ENCODE measurements at regions not wholly inside any gene's neighbourhood (a gene's known extent, or its start where the extent isn't known, plus 50 kb on each side); places are given as distances from the start of the nearest gene placed in this dataset.

DNA sequence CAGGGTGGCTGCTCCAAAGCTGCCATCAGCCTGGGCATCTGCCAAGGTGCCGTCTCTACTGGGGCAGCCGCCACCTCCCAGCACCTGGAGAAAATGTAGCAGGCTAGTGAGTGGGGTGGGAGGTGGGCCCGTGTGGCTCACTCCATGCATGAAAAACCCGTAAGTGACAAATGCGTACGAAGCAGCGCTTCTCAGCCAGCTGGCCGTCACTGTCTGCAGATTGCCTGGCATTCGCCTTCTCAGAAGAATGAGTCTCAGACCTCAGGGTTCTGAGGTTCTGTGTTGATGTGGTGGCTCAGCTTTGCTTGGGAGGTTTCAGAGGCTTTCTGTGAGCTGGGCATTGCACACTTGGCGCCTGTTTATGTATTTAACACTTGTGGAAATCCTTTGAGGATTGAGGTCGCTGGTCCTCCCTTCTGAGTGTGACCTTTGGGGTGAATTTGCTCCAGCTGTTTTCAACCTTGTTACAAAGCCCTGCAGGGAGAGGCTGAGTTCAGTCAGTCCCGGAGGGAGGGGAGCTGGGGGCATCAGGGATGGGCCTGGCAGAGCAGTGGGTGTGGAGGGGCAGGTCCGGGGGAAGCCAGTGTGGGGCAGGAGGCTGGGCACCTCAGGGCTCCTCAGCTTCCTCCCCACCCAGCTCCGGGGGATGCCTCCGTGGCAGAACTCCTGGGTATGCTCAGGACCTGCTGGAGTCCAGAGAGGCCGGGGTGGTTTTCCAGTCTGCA, 977.0 kb downstream of the TBC1D22A start:
- POLR2A ChIA-PET (ENCODE audit: unreplicated experiment) = no interaction called here

More for the DNA sequence above, 977.0 kb downstream of the TBC1D22A start:
- CTCF ChIA-PET = no interaction called here
- H3K27ac ChIP-seq (ENCODE audit: insufficient read depth, low read length) = no peak overlapping the region
- H2BK20ac ChIP-seq (ENCODE audit: low read depth, low read length) = no peak overlapping the region
- no peaks in the 10 kb centered on the region for H4K20me1 ChIP-seq (ENCODE audit: insufficient read depth, low read length)
- TF ChIP-seq, protein P1, sequence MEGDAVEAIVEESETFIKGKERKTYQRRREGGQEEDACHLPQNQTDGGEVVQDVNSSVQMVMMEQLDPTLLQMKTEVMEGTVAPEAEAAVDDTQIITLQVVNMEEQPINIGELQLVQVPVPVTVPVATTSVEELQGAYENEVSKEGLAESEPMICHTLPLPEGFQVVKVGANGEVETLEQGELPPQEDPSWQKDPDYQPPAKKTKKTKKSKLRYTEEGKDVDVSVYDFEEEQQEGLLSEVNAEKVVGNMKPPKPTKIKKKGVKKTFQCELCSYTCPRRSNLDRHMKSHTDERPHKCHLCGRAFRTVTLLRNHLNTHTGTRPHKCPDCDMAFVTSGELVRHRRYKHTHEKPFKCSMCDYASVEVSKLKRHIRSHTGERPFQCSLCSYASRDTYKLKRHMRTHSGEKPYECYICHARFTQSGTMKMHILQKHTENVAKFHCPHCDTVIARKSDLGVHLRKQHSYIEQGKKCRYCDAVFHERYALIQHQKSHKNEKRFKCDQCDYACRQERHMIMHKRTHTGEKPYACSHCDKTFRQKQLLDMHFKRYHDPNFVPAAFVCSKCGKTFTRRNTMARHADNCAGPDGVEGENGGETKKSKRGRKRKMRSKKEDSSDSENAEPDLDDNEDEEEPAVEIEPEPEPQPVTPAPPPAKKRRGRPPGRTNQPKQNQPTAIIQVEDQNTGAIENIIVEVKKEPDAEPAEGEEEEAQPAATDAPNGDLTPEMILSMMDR (conservative IDR thresholded peaks at IDR 0.05; ENCODE audit: low read depth, low read length) = no peak
- TF ChIP-seq MXI1 (IDR thresholded peaks at IDR 0.05; ENCODE audit: borderline replicate concordance, low read depth, low read length) (no peak), RCOR1 (IDR thresholded peaks at IDR 0.05; ENCODE audit: insufficient replicate concordance, low read length) (no peak), CEBPB (IDR thresholded peaks at IDR 0.05; ENCODE audit: low read depth, low read length) (no peak), FOS (IDR thresholded peaks at IDR 0.05; ENCODE audit: low read depth, low read length) (no peak)
- dilution Hi-C loops (cut with HindIII; ENCODE audit: low sequenced_read_pairs, unreplicated experiment) = no loop called here
- H3K27me3 ChIP-seq (ENCODE audit: control insufficient read depth, insufficient read depth, low read length) = no peaks in the 10 kb centered on the region
- in situ Hi-C loops (cut with MboI; ENCODE audit: low sequenced_read_pairs) = no loop called here
- intact Hi-C loops (cut with micrococcal nuclease) = no loop called here
- no peak overlapping the region for H3K9ac ChIP-seq (ENCODE audit: low read depth, low read length)
- H2BK120ac ChIP-seq (ENCODE audit: low read depth, low read length) = no peak overlapping the region
- H3K23ac ChIP-seq (ENCODE audit: low read depth, low read length) = no peak overlapping the region
- DNase-seq (no peak), ATAC-seq (ENCODE audit: low read depth) (no peak)
- no peak overlapping the region for H4K91ac ChIP-seq (ENCODE audit: insufficient read depth, low read depth, low read length)
- peaks cover 49% of the 10 kb centered on the region for H3K9me3 ChIP-seq (ENCODE audit: control insufficient read depth, insufficient read depth, low read length)
- no TSS peak for BruUV-seq (replicated peaks)
- H4K5ac ChIP-seq (ENCODE audit: low read depth, low read length) = no peak overlapping the region
- H3K4me2 ChIP-seq (ENCODE audit: low read depth, low read length) = no peak overlapping the region
- H3K18ac ChIP-seq (ENCODE audit: low read depth, low read length) = no peak overlapping the region
- no peak overlapping the region for H3K4ac ChIP-seq (ENCODE audit: low read depth, low read length)
- H2AK9ac ChIP-seq (replicated peaks; ENCODE audit: low read depth, low read length, poor library complexity) = no peak overlapping the region
- H3K56ac ChIP-seq (ENCODE audit: extremely low read depth, insufficient read depth, low read length) = no peak overlapping the region
- no peak overlapping the region for H4K8ac ChIP-seq (ENCODE audit: low read depth in 2 of 2, low read length in 2 of 2)
- no peak overlapping the region for H2AK5ac ChIP-seq (ENCODE audit: low read depth, low read length)
- no peak overlapping the region for H3K14ac ChIP-seq (replicated peaks; ENCODE audit: low read depth, low read length)
- no peaks in the 10 kb centered on the region for H3K79me1 ChIP-seq (ENCODE audit: low read depth in 1 of 2, low read length in 2 of 2)
- no peaks in the 10 kb centered on the region for H3K4me1 ChIP-seq (ENCODE audit: control insufficient read depth, insufficient read depth, low read length)
- no peak overlapping the region for H2AFZ ChIP-seq (replicated peaks; ENCODE audit: low read length, poor library complexity)
- no peaks in the 10 kb centered on the region for H3K36me3 ChIP-seq (ENCODE audit: control insufficient read depth, insufficient read depth, low read length)
- H2BK15ac ChIP-seq (ENCODE audit: low read depth, low read length) = no peak overlapping the region
- no peak overlapping the region for H3K4me3 ChIP-seq (ENCODE audit: insufficient read depth, low read depth, low read length)
- H2BK5ac ChIP-seq (ENCODE audit: low read depth, low read length, poor library complexity, severe bottlenecking) = no peak overlapping the region
- 23% methylated on average over 6 of the region's 16 CpGs; no CpG with 5 or more reads in 1 of the 2 experiments for WGBS, 2 experiments (ENCODE audit: extremely low coverage in 2 of 2, insufficient read length in 1 of 2)
- H3K9me1 ChIP-seq (ENCODE audit: insufficient read depth, low read length) = no peaks in the 10 kb centered on the region

Measured in IMR-90 (cell line).